ENCODE measurements at regions not wholly inside any gene's neighbourhood (a gene's known extent, or its start where the extent isn't known, plus 50 kb on each side); places are given as distances from the start of the nearest gene placed in this dataset.

- Histone ChIP-seq H3K4me1 (peaks cover 3% of the 10 kb centered on the region), H3K36me3 (ENCODE audit: insufficient read depth in 1 of 2, low read depth in 1 of 2) (no peaks in the 10 kb centered on the region), H3K27ac (no peak overlapping the region), H3K27me3 (ENCODE audit: insufficient read depth in 3 of 3, low read length in 2 of 3) (no peaks in the 10 kb centered on the region), H3K4me3 (no peak overlapping the region), H3K9me3 (no peaks in the 10 kb centered on the region)
- intact Hi-C loops (cut with DNase I), result no loop called here
- 82 to 88% (median 85%) methylated on average over 18 of the region's 18 CpGs for WGBS, 3 donors
- TF ChIP-seq, protein P1, sequence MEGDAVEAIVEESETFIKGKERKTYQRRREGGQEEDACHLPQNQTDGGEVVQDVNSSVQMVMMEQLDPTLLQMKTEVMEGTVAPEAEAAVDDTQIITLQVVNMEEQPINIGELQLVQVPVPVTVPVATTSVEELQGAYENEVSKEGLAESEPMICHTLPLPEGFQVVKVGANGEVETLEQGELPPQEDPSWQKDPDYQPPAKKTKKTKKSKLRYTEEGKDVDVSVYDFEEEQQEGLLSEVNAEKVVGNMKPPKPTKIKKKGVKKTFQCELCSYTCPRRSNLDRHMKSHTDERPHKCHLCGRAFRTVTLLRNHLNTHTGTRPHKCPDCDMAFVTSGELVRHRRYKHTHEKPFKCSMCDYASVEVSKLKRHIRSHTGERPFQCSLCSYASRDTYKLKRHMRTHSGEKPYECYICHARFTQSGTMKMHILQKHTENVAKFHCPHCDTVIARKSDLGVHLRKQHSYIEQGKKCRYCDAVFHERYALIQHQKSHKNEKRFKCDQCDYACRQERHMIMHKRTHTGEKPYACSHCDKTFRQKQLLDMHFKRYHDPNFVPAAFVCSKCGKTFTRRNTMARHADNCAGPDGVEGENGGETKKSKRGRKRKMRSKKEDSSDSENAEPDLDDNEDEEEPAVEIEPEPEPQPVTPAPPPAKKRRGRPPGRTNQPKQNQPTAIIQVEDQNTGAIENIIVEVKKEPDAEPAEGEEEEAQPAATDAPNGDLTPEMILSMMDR (IDR thresholded peaks at IDR 0.05), result no peak
- DNase-seq (no peak), ATAC-seq (no peak)
Measured at GRCh38 chr7:121002-121785, 71.2 kb upstream of the FAM20C start.

DNA sequence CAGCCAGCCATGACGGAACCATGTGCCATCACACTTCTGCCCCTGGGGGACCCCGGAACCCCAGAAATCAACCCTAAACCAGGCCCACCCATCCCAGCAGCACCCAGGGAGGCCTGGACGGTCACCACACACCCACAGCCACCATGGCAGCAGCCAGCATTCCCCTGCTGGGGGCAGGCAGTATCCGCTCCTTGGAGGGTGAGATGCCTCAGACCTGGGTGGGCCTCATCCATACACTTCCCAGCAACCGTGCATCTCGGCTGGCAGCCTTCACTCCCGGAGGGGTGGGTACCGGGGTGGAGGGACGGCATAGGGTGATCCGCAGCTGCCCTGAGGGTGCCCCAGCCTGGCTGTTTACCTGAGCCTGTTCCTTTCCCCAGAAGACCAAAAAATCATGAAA lies 69.1 kb upstream of the FAM20C start:
- ATAC-seq, result no peak
- Histone ChIP-seq H3K27ac (no peak overlapping the region), H3K4me3 (no peak overlapping the region), H3K4me1 (peaks cover 3% of the 10 kb centered on the region), H3K9me3 (no peaks in the 10 kb centered on the region), H3K36me3 (ENCODE audit: insufficient read depth in 1 of 2, low read depth in 1 of 2) (no peaks in the 10 kb centered on the region), H3K27me3 (ENCODE audit: insufficient read depth in 3 of 3, low read length in 2 of 3) (no peaks in the 10 kb centered on the region)
- DNase-seq, result no peak
- intact Hi-C loops (cut with DNase I), result no loop called here
- WGBS, 3 donors, result 90 to 95% (median 93%) methylated on average over 10 of the region's 10 CpGs
- TF ChIP-seq, protein P1 (IDR thresholded peaks at IDR 0.05), result no peak

DNA sequence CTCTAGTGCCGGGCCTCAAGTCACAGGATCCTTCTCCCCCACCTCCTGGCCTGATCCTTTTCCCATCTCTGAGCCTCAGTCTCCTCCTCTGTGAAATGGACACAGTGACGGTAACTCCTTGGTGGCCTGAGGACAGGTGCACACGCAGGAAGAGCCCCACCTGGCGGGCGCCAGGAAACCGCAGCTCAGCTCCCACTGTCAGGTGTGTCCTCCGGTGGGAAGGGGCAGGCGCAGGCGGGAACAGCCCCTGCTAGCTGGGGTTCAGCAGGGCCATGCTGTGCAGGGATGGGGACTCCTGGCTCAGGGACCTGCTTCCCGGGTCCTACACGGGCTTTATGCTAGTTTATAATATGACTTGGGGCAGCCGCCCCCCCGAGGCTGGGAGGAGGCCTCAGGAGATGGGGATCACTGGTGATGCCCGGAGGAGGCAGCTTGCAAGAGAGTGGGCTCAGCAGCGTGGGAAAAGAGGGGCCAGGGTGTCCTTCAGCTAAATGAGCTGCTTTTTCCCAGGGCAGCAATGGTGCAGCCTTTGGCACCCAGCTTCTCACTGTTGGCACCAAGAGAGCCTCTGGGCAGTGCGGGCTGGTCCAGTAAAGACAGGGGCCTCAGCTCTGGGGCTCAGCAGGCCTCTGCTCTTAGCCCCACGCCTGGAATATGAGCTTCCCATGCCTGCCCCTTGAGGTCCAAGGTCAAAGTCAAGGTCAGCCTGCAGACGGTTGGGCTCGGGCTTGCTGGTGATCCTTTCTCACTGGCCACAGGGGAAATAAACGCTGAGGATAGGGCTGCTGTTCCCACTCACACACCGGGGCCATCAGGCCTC lies 68.0 kb upstream of the FAM20C start:
- intact Hi-C loops (cut with DNase I), result no loop called here
- no peaks in the 10 kb centered on the region for H3K27me3 ChIP-seq (ENCODE audit: insufficient read depth in 3 of 3, low read length in 2 of 3)
- H3K4me3 ChIP-seq, result no peak overlapping the region
- H3K9me3 ChIP-seq, result no peaks in the 10 kb centered on the region
- no peak for DNase-seq
- TF ChIP-seq, protein P1 (IDR thresholded peaks at IDR 0.05), result no peak
- H3K36me3 ChIP-seq (ENCODE audit: insufficient read depth in 1 of 2, low read depth in 1 of 2), result no peaks in the 10 kb centered on the region
- ATAC-seq, result peak in 2 of 4 donors; percentile 32 to 37
- no peak overlapping the region for H3K27ac ChIP-seq
- H3K4me1 ChIP-seq, result peaks cover 4% of the 10 kb centered on the region
- WGBS, 3 donors, result 68 to 75% (median 71%) methylated on average over 21 of the region's 21 CpGs

GRCh38 chr7:125061-125475 lies 67.3 kb upstream of the FAM20C start:
- 58 to 63% (median 62%) methylated on average over 14 of the region's 14 CpGs for WGBS, 3 donors
- H3K36me3 ChIP-seq (ENCODE audit: insufficient read depth in 1 of 2, low read depth in 1 of 2), result no peaks in the 10 kb centered on the region
- intact Hi-C loops (cut with DNase I), result no loop called here
- DNase-seq, result no peak
- no peak for ATAC-seq
- H3K27me3 ChIP-seq (ENCODE audit: insufficient read depth in 3 of 3, low read length in 2 of 3), result no peaks in the 10 kb centered on the region
- H3K27ac ChIP-seq, result no peak overlapping the region
- TF ChIP-seq, protein P1 (IDR thresholded peaks at IDR 0.05), result no peak
- peaks cover 8% of the 10 kb centered on the region for H3K4me1 ChIP-seq
- H3K9me3 ChIP-seq, result no peaks in the 10 kb centered on the region
- H3K4me3 ChIP-seq, result no peak overlapping the region
